ENCODE measurements at regions not wholly inside any gene's neighbourhood (a gene's known extent, or its start where the extent isn't known, plus 50 kb on each side); places are given as distances from the start of the nearest gene placed in this dataset.

DNA sequence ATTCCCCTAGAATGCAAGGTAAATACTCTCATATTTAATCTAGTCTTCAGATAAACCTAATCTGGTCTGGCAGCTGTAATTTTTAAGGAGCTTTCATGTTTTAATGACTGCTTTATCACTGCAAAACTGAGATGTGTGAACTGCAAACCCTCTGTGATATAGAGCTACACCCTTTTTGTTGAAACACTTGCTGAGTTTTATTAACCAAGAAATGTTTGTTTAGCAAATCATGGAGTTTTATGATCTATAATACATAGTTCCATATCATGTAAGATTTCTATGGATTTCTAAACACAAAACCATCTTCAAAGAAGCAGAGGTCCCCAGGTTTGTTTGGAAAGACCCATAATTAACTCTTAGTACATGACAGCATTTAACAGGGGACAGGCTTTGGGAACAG lies 126.4 kb downstream of the BTC start:
- Histone ChIP-seq H3K4me1 (no peaks in the 10 kb centered on the region), H3K27ac (replicated peaks) (no peak overlapping the region), H3K36me3 (no peaks in the 10 kb centered on the region), H3K4me3 (no peak overlapping the region), H3K9me3 (replicated peaks) (no peaks in the 10 kb centered on the region), H3K27me3 (ENCODE audit: low read depth) (peaks cover 3% of the 10 kb centered on the region)
- intact Hi-C loops (cut with micrococcal nuclease) = no loop called here
- DNase-seq = no peak
- no peak for TF ChIP-seq CTCF (IDR thresholded peaks at IDR 0.05; ENCODE audit: borderline replicate concordance)

GRCh38 chr4:74669702-74670101 lies 124.6 kb downstream of the BTC start:
- Histone ChIP-seq H3K27ac (replicated peaks) (no peak overlapping the region), H3K4me3 (no peak overlapping the region), H3K27me3 (ENCODE audit: low read depth) (peaks cover 5% of the 10 kb centered on the region), H3K9me3 (replicated peaks) (no peaks in the 10 kb centered on the region), H3K4me1 (no peaks in the 10 kb centered on the region), H3K36me3 (no peaks in the 10 kb centered on the region)
- TF ChIP-seq CTCF (IDR thresholded peaks at IDR 0.05; ENCODE audit: borderline replicate concordance) = no peak
- no peak for DNase-seq
- intact Hi-C loops (cut with micrococcal nuclease) = no loop called here

DNA sequence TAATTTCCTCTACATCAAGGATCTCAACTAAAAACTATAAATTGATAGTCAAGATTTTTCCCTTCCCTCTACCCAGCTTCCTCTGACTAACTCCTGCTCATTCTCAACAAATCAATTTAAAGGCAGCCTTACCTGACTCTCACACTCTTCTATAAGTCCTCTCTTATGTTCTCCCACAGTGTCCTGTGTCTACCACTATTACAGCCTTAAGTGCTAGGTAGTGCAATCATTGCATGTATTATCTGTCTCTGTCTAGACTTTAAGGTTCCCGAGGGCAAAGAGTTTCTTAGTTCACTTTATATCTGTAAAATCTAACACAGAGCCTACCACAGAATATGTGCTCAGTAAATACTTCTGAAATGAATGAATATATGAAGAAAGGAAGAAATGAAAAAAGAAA lies 123.7 kb downstream of the BTC start:
- Histone ChIP-seq H3K4me3 (no peak overlapping the region), H3K27ac (replicated peaks) (no peak overlapping the region), H3K9me3 (replicated peaks) (no peaks in the 10 kb centered on the region), H3K4me1 (no peaks in the 10 kb centered on the region), H3K27me3 (ENCODE audit: low read depth) (peaks cover 5% of the 10 kb centered on the region), H3K36me3 (no peaks in the 10 kb centered on the region)
- intact Hi-C loops (cut with micrococcal nuclease) = no loop called here
- no peak for TF ChIP-seq CTCF (IDR thresholded peaks at IDR 0.05; ENCODE audit: borderline replicate concordance)
- DNase-seq = no peak

DNA sequence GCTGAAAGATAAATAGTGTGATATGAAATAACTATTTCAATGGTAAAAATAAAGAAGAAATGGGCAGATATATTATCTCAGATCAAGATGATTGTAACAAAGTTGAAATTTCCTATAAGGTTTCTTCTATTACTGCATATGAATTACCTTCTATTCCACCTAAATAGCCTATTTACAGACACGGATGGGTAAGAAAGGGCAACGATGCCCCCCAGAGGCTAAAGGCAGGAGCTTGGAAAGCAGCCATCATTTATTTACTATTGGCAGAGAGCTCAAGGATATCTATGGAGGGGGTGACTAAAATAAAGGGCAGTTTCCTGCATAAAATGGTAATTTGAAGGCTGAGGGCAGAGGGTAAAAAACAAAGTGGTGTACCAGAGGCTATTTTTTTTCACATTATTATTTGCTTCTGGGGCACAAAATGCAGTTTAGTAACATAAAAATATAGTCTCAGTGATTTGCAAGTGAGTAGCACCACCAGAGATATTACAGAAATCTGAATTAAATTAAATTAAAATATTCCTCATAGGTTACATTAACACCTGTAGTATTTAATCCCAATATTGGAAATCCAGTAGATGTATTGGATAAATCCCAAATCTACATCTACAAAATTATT lies 123.1 kb downstream of the BTC start:
- no peaks in the 10 kb centered on the region for H3K4me1 ChIP-seq
- peaks cover 5% of the 10 kb centered on the region for H3K27me3 ChIP-seq (ENCODE audit: low read depth)
- no peak overlapping the region for H3K27ac ChIP-seq (replicated peaks)
- no peaks in the 10 kb centered on the region for H3K36me3 ChIP-seq
- H3K9me3 ChIP-seq (replicated peaks) = no peaks in the 10 kb centered on the region
- H3K4me3 ChIP-seq = no peak overlapping the region
- TF ChIP-seq CTCF (IDR thresholded peaks at IDR 0.05; ENCODE audit: borderline replicate concordance) = peak; percentile 51
- DNase-seq = peak; percentile 11
- intact Hi-C loops (cut with micrococcal nuclease) = no loop called here

DNA sequence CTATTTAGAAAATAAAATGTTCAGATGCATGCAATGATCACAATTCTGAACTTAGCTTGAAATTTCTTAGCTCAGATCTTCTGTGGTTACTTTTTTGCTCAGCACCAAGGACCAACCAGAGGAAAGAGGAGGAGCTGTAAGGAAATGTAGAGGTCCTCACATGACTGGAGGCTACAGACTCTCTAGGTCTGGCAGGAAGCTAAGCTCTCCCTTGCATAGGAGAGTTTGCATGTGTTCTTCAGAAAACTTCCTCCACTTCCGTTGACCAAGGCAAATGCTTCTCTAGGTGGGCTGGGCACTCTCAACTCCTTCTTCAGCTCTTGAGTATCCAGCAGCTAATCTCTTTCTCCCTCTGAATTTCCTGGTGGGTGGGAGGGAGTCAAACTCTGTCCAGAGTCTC lies 119.6 kb downstream of the BTC start:
- Histone ChIP-seq H3K4me1 (no peaks in the 10 kb centered on the region), H3K9me3 (replicated peaks) (peaks cover 1% of the 10 kb centered on the region), H3K27me3 (ENCODE audit: low read depth) (peaks cover 5% of the 10 kb centered on the region), H3K36me3 (no peaks in the 10 kb centered on the region), H3K4me3 (no peak overlapping the region), H3K27ac (replicated peaks) (no peak overlapping the region)
- intact Hi-C loops (cut with micrococcal nuclease) = loop anchor here (5.0 kb wide), 1 partner anchor 302 kb away; no protein-coding TSS in a partner anchor
- no peak for DNase-seq
- TF ChIP-seq CTCF (IDR thresholded peaks at IDR 0.05; ENCODE audit: borderline replicate concordance) = no peak
